BJ (cell line): ENCODE measurements at regions not wholly inside any gene's neighbourhood (a gene's known extent, or its start where the extent isn't known, plus 50 kb on each side); places are given as distances from the start of the nearest gene placed in this dataset. TPM values are rescaled to one million over a fixed set of nuclear protein-coding genes. Genes with fewer than 3 reads are reported as not detected.

Source experiments
- CTCF ChIA-PET: fragments of 350-600 bp; formaldehyde crosslinking; extraction: SDS; loops from one replicate; lab custom pipeline; 2021; ENCODE audit warnings: antibody characterized with exemption, inconsistent platforms; lab: Yijun Ruan, JAX
- POLR2A ChIA-PET: fragments of 300-600 bp; sonication (Branson Sonifier 250); formaldehyde crosslinking; extraction: SDS; loops from one replicate; lab custom pipeline; 2021; ENCODE audit warnings: antibody characterized with exemption; lab: Charles Lee
- DNase-seq: peaks from one replicate; pipeline ENCODE4 v3.0.0-alpha.2; 2011; ENCODE audit warnings: low read depth
- H3K27me3 ChIP-seq: 2 replicates; pipeline ENCODE4 v1.6.0; 2011; ENCODE audit warnings: low read length; ENCODE audit not compliant: control insufficient read depth, insufficient read depth
- H3K36me3 ChIP-seq: 2 replicates; pipeline ENCODE4 v1.5.1; 2011; ENCODE audit warnings: low read length; ENCODE audit not compliant: control insufficient read depth, insufficient read depth
- H3K4me3 ChIP-seq: 2 replicates; pipeline ENCODE4 v1.5.1; 2011; ENCODE audit warnings: low read depth, mild to moderate bottlenecking, control low read depth, low read length
- small RNA-seq: library from RNA; depleted of rRNA; stranded (forward); fragments of <200 nt; gene quantifications from one replicate; pipeline ENCODE3, GENCODE V24; 2012; ENCODE audit warnings: low replicate concordance, low read depth; ENCODE audit not compliant: insufficient read length
- TF ChIP-seq, protein P1 (sequence below): IDR thresholded peaks from 2 replicates; pipeline ENCODE4 v1.5.1; 2011; ENCODE audit warnings: low read depth, mild to moderate bottlenecking, control low read depth, inconsistent platforms, low read length, moderate library complexity; ENCODE audit not compliant: insufficient read depth

DNA sequence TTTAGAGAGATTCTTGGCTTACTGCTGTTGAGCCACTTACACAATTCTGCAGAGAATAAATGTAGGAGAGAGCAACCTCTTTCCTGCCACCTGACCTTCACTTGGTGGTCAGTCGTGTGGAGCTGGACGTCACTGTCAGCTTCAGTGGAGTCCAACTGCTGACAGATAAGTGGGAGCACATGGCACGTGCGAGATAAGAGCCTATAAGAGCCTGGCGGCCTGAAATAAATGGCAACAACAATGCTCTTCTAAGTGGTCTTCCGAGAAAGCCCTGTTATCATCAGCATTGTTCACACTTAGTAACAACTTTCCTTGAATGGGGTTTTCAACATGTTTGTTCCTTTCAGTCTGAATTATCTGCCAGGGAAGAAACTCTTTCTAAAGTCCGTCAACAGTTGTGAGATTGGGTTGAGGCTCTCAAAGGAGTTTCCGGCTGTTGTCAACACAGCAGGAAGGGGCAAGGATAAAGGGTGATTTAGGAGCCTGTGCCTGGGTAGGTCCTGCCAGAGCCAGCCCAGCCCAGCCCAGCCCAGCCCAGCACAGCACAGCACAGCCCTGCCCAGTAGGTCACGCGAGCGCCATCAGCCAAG, 57.2 kb upstream of the RUNX1 start:
- DNase-seq, result no peak
- Histone ChIP-seq H3K27me3 (no peaks in the 10 kb centered on the region), H3K36me3 (no peaks in the 10 kb centered on the region), H3K4me3 (no peak overlapping the region)
- TF ChIP-seq, protein P1, sequence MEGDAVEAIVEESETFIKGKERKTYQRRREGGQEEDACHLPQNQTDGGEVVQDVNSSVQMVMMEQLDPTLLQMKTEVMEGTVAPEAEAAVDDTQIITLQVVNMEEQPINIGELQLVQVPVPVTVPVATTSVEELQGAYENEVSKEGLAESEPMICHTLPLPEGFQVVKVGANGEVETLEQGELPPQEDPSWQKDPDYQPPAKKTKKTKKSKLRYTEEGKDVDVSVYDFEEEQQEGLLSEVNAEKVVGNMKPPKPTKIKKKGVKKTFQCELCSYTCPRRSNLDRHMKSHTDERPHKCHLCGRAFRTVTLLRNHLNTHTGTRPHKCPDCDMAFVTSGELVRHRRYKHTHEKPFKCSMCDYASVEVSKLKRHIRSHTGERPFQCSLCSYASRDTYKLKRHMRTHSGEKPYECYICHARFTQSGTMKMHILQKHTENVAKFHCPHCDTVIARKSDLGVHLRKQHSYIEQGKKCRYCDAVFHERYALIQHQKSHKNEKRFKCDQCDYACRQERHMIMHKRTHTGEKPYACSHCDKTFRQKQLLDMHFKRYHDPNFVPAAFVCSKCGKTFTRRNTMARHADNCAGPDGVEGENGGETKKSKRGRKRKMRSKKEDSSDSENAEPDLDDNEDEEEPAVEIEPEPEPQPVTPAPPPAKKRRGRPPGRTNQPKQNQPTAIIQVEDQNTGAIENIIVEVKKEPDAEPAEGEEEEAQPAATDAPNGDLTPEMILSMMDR, result no peak
- ChIA-PET POLR2A (no interaction called here), CTCF (no interaction called here)

DNA sequence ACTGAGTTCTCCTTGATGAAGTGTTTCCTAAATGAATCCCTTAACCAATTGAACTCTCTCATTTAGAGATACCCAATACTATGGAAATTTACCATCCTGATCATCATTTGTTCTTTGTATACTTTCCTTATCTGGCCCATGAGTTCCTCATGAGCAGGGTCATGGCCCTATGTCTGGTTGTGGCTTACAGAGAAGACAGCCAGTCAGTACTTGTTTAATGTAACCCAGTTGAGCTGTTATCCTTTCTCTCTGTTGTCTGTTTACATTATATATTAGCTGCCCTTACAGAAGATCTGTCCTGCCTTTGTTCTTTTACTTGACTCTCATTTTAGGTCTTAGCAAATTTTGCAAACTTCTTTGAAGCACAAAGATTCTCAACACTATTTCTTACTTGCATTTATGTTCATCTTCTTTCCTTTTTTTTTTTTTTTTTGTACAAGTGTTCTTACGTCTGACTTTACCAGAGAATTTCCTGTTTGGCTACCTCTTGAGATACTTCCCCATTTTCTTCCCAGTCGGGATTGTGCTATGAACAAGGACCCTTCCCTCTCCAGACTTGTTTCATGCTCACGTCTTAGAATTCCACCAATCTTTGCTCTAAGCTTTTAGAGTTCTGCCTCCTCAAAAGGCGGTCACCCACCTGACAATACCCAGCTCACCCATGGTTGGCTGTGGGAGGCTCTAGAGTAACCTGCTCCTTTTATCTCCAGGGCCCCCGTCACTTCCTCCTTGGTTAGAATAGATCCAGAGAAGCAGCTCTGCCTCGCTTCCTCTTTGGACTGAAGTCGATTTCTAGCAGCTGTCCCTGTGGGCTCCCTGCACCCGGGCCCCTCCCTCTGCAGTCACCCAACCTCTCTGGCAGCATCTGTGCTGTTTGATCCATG, 53.6 kb upstream of the RUNX1 start:
- CTCF ChIA-PET, result no interaction called here
- Histone ChIP-seq H3K36me3 (no peaks in the 10 kb centered on the region), H3K4me3 (no peak overlapping the region), H3K27me3 (no peaks in the 10 kb centered on the region)
- DNase-seq, result no peak
- TF ChIP-seq, protein P1, result no peak
- POLR2A ChIA-PET, result no interaction called here

DNA sequence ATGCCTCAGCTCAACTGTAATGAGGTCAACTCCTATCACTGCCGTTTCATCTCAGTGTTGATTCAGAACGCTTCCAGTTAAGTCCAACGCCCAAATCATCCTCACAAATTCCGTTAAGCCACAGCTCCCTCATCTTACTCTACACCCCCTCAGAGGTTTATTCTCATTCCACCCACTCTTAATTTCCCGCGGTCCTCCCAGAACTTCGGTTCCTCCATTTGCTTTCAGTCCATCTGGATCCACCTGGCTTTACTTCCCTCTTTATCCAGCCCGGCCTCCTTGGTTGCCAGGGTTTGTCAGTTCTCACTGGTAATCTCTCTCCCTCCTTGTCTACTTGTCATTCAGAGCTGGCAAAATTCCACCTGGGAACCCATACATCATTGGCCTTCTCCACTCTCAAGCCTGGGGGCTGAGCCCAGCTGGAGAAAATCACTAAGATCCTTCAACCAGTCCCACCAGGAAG, 51.3 kb upstream of the RUNX1 start:
- POLR2A ChIA-PET, result no interaction called here
- CTCF ChIA-PET, result interaction anchor here (1.2 to 2.2 kb wide), 3 partner anchors 10 to 57 kb away, joined by 3 to 5 read pairs (median 4); no protein-coding TSS in a partner anchor
- DNase-seq, result no peak

DNA sequence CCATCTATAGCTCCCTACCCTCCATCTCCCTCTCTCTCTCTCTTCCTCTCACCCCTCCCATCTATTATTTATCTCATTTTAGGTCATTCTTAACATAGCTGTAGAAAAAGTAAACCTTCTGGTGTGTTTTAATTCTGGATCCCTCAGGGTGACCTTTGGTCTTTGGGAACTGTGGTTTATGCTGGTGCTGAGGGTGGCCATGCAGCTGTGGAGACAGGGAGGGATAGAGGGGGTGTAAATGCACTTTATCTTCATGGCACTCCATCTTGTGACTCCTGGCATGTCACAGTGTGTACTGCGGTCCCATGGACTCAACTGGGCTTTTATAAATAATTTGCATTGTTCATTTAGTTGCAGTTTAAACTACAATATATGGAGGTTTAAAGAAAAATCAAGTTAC, 50.2 kb upstream of the RUNX1 start:
- no peak overlapping the region for H3K4me3 ChIP-seq
- H3K27me3 ChIP-seq, result no peaks in the 10 kb centered on the region
- TF ChIP-seq, protein P1, result no peak
- no peak for DNase-seq
- CTCF ChIA-PET, result interaction anchor here (1.2 to 2.2 kb wide), 4 partner anchors 11 to 58 kb away, joined by 3 to 5 read pairs (median 4); no protein-coding TSS in a partner anchor
- no peaks in the 10 kb centered on the region for H3K36me3 ChIP-seq
- POLR2A ChIA-PET, result no interaction called here

More for the DNA sequence above, 51.3 kb upstream of the RUNX1 start:
- Histone ChIP-seq H3K4me3 (no peak overlapping the region), H3K27me3 (no peaks in the 10 kb centered on the region), H3K36me3 (no peaks in the 10 kb centered on the region)
- TF ChIP-seq, protein P1, result no peak

Small RNA genes lying in the stretch of these regions (small RNA-seq; reads per million reads assigned to genes)
- gene EZH2P1, result not detected
- gene MIR802, result not detected
